Muscle layer of colon (tissue), 2 donors: ENCODE measurements at regions not wholly inside any gene's neighbourhood (a gene's known extent, or its start where the extent isn't known, plus 50 kb on each side); places are given as distances from the start of the nearest gene placed in this dataset.

ENCODE experiments used
- H3K27ac ChIP-seq: one replicate; pipeline ENCODE4 v1.7.0; 2013; ENCODE audit warnings: low read depth, mild to moderate bottlenecking, low read length, moderate library complexity
- H3K27me3 ChIP-seq, 2 donors: one replicate each; pipeline ENCODE4 v1.7.0; 2013; ENCODE audit warnings: low read length in 2 of 2, mild to moderate bottlenecking in 2 of 2; ENCODE audit not compliant: insufficient read depth in 2 of 2, control insufficient read depth in 1 of 2
- H3K36me3 ChIP-seq: one replicate; pipeline ENCODE4 v1.7.0; 2013; ENCODE audit warnings: mild to moderate bottlenecking, low read length; ENCODE audit not compliant: insufficient read depth
- H3K4me1 ChIP-seq: one replicate; pipeline ENCODE4 v1.7.0; 2013; ENCODE audit warnings: mild to moderate bottlenecking, low read length; ENCODE audit not compliant: insufficient read depth
- H3K4me3 ChIP-seq, 2 donors: one replicate each; pipeline ENCODE4 v1.7.0; 2013; ENCODE audit warnings: low read length in 2 of 2, low read depth in 1 of 2, mild to moderate bottlenecking in 1 of 2, moderate library complexity in 1 of 2
- H3K9ac ChIP-seq: one replicate; pipeline ENCODE4 v1.7.0; 2013; ENCODE audit warnings: low read length
- H3K9me3 ChIP-seq: one replicate; pipeline ENCODE4 v1.7.0; 2013; ENCODE audit warnings: mild to moderate bottlenecking, low read length
- donor health status: abdominal sarcoma.
- donor health status: Adenocarcinoma of cecum.

DNA sequence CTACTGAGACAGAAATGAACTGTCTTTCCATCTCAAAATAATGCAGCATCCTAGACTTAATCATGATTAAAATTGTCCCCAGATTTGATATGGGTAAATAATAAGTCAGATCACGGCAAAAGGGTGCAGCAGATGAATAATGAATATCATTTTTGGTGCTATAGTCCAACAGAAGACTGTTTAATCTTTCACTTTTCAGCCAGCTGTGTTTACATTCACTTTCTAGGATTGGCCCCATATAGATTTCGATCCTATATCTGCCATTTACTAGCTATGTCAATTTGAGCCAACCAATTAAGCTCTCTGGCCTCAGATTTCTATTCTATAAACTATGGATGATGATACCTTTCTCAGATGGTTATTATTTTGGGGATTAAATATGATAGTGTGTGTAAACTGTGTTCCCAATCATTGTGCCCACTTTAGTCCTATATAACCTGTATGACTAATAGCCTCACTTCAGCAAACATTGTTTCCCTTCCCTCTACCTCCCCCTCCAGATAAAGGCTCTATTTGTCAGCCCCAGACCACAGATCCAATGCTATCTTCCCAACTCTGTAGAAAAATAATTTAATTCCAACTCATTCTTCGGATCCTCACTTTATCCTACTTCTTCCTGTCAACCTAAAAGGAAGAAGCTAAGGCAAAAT lies 53.6 kb upstream of the NT5E start:
- Histone ChIP-seq H3K27ac (no peak overlapping the region), H3K4me3 (no peak overlapping the region), H3K9me3 (peaks cover 5% of the 10 kb centered on the region), H3K9ac (no peak overlapping the region), H3K4me1 (no peaks in the 10 kb centered on the region), H3K27me3 (no peaks in the 10 kb centered on the region), H3K36me3 (no peaks in the 10 kb centered on the region)

DNA sequence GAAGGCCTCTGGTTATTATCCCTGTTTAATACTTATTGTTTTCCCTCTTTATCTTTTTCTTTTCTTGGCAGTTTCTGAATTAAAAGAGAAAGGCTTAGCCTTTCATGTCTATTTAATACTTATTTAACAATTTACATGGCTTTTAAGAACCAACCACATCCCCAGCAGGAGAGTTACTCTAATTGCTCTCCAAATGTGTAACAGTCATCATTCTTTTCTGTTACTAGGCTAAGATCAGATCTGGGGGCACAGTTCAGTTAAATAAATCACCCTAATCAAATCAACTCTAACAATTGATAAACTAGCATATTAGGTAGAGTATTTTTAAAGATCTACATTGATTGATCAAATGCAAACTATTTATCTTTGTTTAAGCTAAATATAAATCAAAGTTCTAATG lies 54.1 kb upstream of the NT5E start:
- H3K4me3 ChIP-seq: no peak overlapping the region
- H3K9ac ChIP-seq: no peak overlapping the region
- peaks cover 5% of the 10 kb centered on the region for H3K9me3 ChIP-seq

DNA sequence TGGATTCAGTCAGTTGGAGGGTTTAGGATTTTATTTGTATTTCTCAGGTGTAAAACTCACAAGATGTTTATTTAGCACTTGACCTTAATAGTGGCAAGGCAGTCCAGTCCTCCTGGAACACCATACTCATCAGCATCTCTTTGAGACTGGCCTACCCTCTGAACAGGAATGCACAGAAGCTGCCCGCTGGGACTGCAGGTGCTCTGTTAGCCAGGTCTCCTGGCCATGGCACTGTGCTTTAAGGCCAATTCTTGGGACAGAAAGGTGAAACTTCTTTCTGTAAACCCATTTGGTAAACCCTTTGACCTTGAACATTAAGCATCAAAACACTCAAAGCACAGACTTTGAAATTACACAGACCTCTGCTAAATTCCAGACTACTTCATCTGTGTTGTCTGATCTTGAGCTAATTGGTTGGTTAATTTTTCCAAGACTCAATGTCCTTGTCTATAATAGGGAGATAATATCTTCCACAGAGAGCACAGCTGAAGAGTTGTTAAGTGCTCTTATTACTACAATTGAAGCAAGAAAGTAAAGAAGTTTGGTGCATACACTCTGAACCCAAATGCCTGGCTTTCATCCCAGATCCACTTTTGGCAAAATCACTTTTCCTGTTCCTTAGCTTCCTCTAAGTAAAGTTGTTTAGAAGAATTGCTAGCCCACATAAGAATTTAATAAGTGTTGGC lies 54.9 kb upstream of the NT5E start:
- H3K9ac ChIP-seq: no peak overlapping the region
- H3K36me3 ChIP-seq: no peaks in the 10 kb centered on the region
- H3K27ac ChIP-seq: no peak overlapping the region
- no peak overlapping the region for H3K4me3 ChIP-seq
- peaks cover 5% of the 10 kb centered on the region for H3K9me3 ChIP-seq
- no peaks in the 10 kb centered on the region for H3K4me1 ChIP-seq
- no peaks in the 10 kb centered on the region for H3K27me3 ChIP-seq

More for the DNA sequence above, 54.1 kb upstream of the NT5E start:
- Histone ChIP-seq H3K36me3 (no peaks in the 10 kb centered on the region), H3K4me1 (no peaks in the 10 kb centered on the region), H3K27me3 (no peaks in the 10 kb centered on the region), H3K27ac (no peak overlapping the region)

DNA sequence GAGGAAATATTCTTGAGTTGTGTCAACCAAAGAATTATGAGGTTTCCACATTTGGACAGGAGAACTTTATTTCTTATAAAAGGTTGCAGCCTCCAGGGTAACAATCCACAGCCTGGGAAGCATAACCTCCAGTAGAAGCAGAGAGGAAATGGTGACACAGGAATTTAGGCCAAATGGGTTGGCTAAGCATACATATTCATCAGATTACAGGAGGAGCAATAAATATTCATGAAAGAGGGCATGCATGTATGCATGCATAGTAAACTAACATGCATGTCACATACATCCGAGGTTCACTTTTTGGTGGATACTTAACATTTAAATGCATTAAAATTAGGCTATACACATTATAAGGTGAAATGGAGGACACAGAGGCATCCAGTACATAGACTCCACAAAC lies 55.7 kb upstream of the NT5E start:
- H3K9ac ChIP-seq: no peak overlapping the region
- H3K4me1 ChIP-seq: no peaks in the 10 kb centered on the region
- H3K4me3 ChIP-seq: no peak overlapping the region
- no peaks in the 10 kb centered on the region for H3K36me3 ChIP-seq
- H3K27ac ChIP-seq: no peak overlapping the region
- peaks cover 5% of the 10 kb centered on the region for H3K9me3 ChIP-seq
- H3K27me3 ChIP-seq: no peaks in the 10 kb centered on the region

DNA sequence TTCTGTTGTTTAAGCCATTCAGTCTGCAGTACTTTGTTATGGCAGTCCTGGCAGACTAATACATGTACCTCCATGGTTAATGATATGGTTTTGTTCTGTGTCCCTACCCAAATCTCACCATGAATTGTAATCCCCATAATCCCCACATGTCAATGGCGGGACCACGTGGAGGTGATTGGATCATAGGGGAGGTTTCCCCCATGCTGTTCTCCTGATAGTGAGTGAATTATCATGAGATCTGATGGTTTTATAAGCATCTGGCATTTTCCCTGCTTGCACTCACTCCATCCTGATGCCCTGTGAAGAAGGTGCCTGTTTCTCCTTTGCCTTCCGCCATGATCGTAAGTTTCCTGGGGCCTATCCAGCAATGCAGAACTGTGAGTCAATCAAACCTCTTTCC lies 57.5 kb upstream of the NT5E start:
- H3K36me3 ChIP-seq: no peaks in the 10 kb centered on the region
- H3K9me3 ChIP-seq: peaks cover under 1% of the 10 kb centered on the region
- no peak overlapping the region for H3K27ac ChIP-seq
- no peaks in the 10 kb centered on the region for H3K4me1 ChIP-seq
- no peak overlapping the region for H3K4me3 ChIP-seq
- H3K9ac ChIP-seq: no peak overlapping the region
- H3K27me3 ChIP-seq: no peaks in the 10 kb centered on the region

DNA sequence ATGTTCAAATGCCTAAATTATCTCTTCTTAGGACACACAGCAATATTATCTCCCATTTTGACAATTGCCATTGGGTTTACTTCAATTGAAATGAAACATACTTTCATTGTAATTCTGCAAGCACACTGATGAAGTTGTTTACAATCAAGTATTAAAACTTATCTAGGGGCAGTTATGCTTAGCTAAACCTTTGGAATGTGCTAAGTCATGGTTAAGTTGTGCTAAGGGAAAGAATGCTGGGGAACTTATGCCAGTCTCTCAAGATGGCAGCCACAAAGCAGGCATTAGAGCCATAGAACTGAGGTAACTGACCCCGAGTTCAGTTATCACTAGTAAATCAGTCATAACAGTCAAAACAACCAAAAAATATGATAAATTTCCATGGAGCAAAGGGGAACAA lies 59.1 kb upstream of the NT5E start:
- Histone ChIP-seq H3K9me3 (no peaks in the 10 kb centered on the region), H3K9ac (no peak overlapping the region), H3K27me3 (no peaks in the 10 kb centered on the region), H3K4me1 (no peaks in the 10 kb centered on the region), H3K27ac (no peak overlapping the region), H3K36me3 (no peaks in the 10 kb centered on the region), H3K4me3 (no peak overlapping the region)

DNA sequence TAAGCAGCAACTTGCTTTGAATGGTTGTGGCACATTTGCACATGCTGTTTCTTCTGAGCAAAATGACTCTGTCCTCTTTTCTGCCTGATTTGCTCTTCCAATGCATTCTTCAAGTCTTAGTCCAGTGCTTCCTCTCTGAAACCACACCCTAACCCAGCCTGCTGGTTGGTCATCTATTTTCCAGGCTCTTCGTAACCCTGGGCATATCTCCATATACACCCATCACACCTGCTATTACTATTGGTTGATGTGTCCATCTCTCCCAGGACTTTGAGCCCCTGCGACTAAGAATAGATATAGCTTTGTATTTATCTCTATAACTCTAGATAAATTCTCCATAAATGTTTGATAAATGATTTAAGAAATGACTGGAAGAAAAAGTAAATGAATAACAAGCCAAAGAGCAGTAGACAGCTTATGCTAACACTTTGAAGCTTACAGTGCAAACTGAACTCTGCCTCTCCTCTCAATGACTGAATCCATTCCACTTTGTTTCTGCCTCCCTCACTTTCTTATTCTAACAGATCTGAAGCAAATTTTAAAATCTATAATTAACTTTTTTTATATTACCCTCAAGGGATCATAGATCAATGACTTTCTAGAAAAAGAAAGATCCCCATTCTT lies 59.7 kb upstream of the NT5E start:
- Histone ChIP-seq H3K27ac (no peak overlapping the region), H3K9ac (no peak overlapping the region), H3K9me3 (no peaks in the 10 kb centered on the region), H3K27me3 (no peaks in the 10 kb centered on the region), H3K36me3 (no peaks in the 10 kb centered on the region), H3K4me1 (no peaks in the 10 kb centered on the region), H3K4me3 (no peak overlapping the region)

DNA sequence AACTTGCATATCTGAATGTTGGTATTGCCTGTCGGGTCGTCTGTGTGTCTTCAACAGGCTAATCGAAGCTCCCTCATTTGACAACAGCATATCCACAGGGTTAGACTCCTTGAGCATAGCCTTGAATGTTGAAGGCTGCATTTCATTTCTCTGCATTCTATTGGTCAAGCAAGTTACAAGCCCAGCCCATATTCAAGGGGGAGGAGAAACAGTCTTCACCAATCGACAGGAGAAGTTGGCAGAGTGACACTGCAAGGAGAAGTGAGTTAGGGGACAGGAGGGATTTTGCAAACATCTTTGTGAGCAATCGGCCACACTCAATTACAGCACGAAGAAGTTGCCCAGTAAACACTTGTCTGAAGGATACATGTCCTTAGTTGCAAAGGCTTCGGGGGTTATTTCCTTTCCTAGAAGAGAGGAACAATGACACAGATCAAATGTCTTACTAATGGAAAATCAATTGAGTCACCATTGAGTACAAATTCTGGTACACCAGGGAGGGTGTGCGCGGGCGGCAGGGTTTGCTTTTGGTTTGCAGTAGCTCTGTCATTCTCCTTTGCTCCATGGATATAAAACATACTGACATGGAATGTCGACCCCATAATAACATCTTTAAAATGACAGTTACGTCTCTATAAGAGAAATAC lies 60.6 kb upstream of the NT5E start:
- Histone ChIP-seq H3K27ac (no peak overlapping the region), H3K9me3 (no peaks in the 10 kb centered on the region), H3K4me3 (no peak overlapping the region), H3K27me3 (no peaks in the 10 kb centered on the region), H3K36me3 (no peaks in the 10 kb centered on the region), H3K9ac (no peak overlapping the region), H3K4me1 (no peaks in the 10 kb centered on the region)

DNA sequence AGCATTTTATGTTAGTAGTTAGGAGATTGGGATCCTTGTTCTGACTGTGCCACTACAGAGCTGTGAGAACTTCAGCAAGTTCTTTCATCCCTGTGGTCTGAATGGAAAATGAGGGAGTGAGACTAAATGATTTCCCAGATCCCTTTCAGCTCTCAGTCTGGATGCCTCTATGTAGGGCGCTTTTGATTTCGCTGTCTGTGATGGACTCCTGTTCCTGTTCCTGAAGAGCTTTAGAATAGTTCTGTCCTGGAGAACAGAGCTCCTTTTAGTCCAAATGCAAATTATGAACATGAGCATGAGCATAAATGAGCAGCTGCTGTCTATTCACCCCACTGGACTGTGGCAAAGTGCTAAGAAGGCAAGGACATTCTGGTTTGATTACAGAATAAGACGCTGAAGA lies 61.4 kb upstream of the NT5E start:
- Histone ChIP-seq H3K4me3 (no peak overlapping the region), H3K36me3 (no peaks in the 10 kb centered on the region), H3K4me1 (no peaks in the 10 kb centered on the region), H3K27ac (no peak overlapping the region), H3K9ac (no peak overlapping the region), H3K27me3 (no peaks in the 10 kb centered on the region), H3K9me3 (no peaks in the 10 kb centered on the region)

DNA sequence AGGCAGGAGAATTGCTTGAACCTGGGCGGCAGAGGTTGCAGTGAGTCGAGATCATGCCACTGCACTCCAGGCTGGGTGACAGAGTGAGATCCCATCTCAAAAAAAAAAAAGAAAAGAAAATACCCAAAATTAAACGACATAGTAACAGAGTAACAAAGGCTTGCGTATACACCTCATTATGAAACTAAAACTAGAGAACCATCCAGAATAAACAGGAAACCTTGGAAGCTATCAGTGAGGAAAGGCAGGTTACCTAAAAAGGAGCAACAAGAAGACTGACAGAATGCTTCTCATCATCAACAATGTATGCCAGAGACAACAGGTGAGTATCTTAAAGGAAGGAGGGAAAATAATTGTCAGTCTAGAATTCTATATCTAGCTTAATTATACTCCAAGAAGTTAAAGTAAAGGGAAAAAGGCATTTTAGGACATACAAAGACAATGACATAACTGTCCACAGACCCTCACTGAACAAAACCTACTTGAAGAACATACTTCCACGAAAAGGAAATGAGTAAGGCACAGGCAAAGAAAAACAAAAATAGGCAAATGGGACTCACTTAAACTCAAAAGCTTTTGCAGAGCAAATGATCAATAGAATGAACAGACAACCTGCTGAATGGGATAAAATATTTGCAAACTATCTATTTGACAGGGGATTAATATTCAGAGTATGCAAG lies 64.1 kb upstream of the NT5E start:
- Histone ChIP-seq H3K27me3 (no peaks in the 10 kb centered on the region), H3K4me1 (no peaks in the 10 kb centered on the region), H3K4me3 (no peak overlapping the region), H3K27ac (no peak overlapping the region), H3K9ac (no peak overlapping the region), H3K9me3 (no peaks in the 10 kb centered on the region), H3K36me3 (no peaks in the 10 kb centered on the region)

DNA sequence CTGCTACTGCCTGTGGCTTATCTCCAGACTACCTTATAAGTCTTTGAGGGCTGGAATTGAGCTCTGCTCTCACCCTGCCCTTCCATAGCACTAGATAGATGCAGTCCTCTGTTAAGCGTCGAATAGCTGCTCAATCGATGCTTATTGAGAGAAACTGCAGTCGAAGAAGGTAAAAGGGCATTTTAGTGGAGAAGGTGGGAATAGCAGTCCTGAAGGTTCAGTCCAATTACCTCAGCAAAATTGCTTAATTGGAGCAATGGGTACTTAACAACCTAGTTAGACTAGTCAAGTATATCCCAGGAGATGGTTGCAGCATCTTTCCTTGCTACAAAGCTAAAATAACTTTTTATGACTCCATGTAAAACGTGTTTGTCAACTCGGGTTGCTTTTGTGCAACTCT lies 66.8 kb upstream of the NT5E start:
- H3K9ac ChIP-seq: no peak overlapping the region
- no peak overlapping the region for H3K27ac ChIP-seq
- H3K4me1 ChIP-seq: no peaks in the 10 kb centered on the region
- H3K4me3 ChIP-seq: no peak overlapping the region
- no peaks in the 10 kb centered on the region for H3K27me3 ChIP-seq
- H3K9me3 ChIP-seq: no peaks in the 10 kb centered on the region
- H3K36me3 ChIP-seq: no peaks in the 10 kb centered on the region
